H9 (cell line): ENCODE measurements at regions not wholly inside any gene's neighbourhood (a gene's known extent, or its start where the extent isn't known, plus 50 kb on each side); places are given as distances from the start of the nearest gene placed in this dataset.

ENCODE experiments used
- DNase-seq: peaks from one replicate; pipeline ENCODE4 v3.0.0-alpha.2; 2017
- H2AFZ ChIP-seq: one replicate; pipeline ENCODE4 v1.6.1; 2013; ENCODE audit warnings: mild to moderate bottlenecking, low read length, control low read depth, moderate library complexity
- H2AK5ac ChIP-seq: 2 replicates; pipeline ENCODE4 v1.6.1; 2013; ENCODE audit warnings: low read length, control low read depth, mixed read lengths; ENCODE audit not compliant: insufficient read length
- H2BK120ac ChIP-seq: one replicate; pipeline ENCODE4 v1.6.1; 2013; ENCODE audit warnings: low read depth, mild to moderate bottlenecking, low read length, control low read depth, inconsistent platforms; ENCODE audit not compliant: poor library complexity, severe bottlenecking
- H2BK12ac ChIP-seq: 2 replicates; pipeline ENCODE4 v1.6.1; 2013; ENCODE audit warnings: low read length, control low read depth, mixed read lengths, low read depth; ENCODE audit not compliant: insufficient read length
- H2BK15ac ChIP-seq: 2 replicates; pipeline ENCODE4 v1.6.1; 2013; ENCODE audit warnings: low read depth, low read length, control low read depth
- H2BK20ac ChIP-seq: one replicate; pipeline ENCODE4 v1.6.1; 2013; ENCODE audit warnings: low read depth, mild to moderate bottlenecking, low read length, control low read depth, inconsistent platforms; ENCODE audit not compliant: poor library complexity, severe bottlenecking
- H2BK5ac ChIP-seq: 2 replicates; pipeline ENCODE4 v1.6.1; 2013; ENCODE audit warnings: low read length, control low read depth, mixed read lengths; ENCODE audit not compliant: insufficient read length
- H3K14ac ChIP-seq: 2 replicates; pipeline ENCODE4 v1.6.1; 2013; ENCODE audit warnings: low read length, control low read depth; ENCODE audit not compliant: insufficient read depth
- H3K18ac ChIP-seq: 2 replicates; pipeline ENCODE4 v1.6.1; 2013; ENCODE audit warnings: low read depth, mild to moderate bottlenecking, mixed read lengths, low read length, control low read depth; ENCODE audit not compliant: insufficient read length
- H3K23ac ChIP-seq: 2 replicates; pipeline ENCODE4 v1.6.1; 2013; ENCODE audit warnings: low read length, control low read depth, mixed read lengths, low read depth; ENCODE audit not compliant: insufficient read length
- H3K23me2 ChIP-seq: 2 replicates; pipeline ENCODE4 v1.6.1; 2013; ENCODE audit warnings: low read depth, mild to moderate bottlenecking, mixed read lengths, low read length, control low read depth; ENCODE audit not compliant: insufficient read length, poor library complexity, severe bottlenecking
- H3K27ac ChIP-seq: 2 replicates; pipeline ENCODE4 v1.5.1; 2013; ENCODE audit warnings: low read length, control low read depth, mixed read lengths, low read depth; ENCODE audit not compliant: insufficient read length
- H3K27me3 ChIP-seq: 2 replicates; pipeline ENCODE4 v1.6.1; 2013; ENCODE audit warnings: low read length, control low read depth, inconsistent platforms; ENCODE audit not compliant: insufficient read depth
- H3K4ac ChIP-seq: 2 replicates; pipeline ENCODE4 v1.6.1; 2013; ENCODE audit warnings: low read depth, mild to moderate bottlenecking, control low read depth, inconsistent platforms, low read length, moderate library complexity
- H3K4me1 ChIP-seq: 2 replicates; pipeline ENCODE4 v1.6.1; 2013; ENCODE audit warnings: low read length, control low read depth, inconsistent platforms; ENCODE audit not compliant: insufficient read depth
- H3K4me2 ChIP-seq: 2 replicates; pipeline ENCODE4 v1.6.1; 2013; ENCODE audit warnings: low read length, control low read depth, mixed read lengths; ENCODE audit not compliant: insufficient read length, insufficient read depth
- H3K56ac ChIP-seq: 2 replicates; pipeline ENCODE4 v1.6.1; 2013; ENCODE audit warnings: low read depth, mild to moderate bottlenecking, mixed read lengths, low read length, control low read depth; ENCODE audit not compliant: insufficient read length
- H3K79me1 ChIP-seq: 2 replicates; pipeline ENCODE4 v1.6.1; 2013; ENCODE audit warnings: low read depth, mild to moderate bottlenecking, moderate library complexity, low read length, control low read depth, inconsistent platforms; ENCODE audit not compliant: insufficient read depth, poor library complexity, severe bottlenecking
- H3K79me2 ChIP-seq: 2 replicates; pipeline ENCODE4 v1.6.1; 2013; ENCODE audit warnings: low read length, control low read depth, inconsistent platforms; ENCODE audit not compliant: insufficient read depth
- H3K9ac ChIP-seq: 2 replicates; pipeline ENCODE4 v1.6.1; 2013; ENCODE audit warnings: low read length, control low read depth, mixed read lengths; ENCODE audit not compliant: insufficient read length; ENCODE audit errors: extremely low read depth
- H3K9me3 ChIP-seq: one replicate; pipeline ENCODE4 v1.6.1; 2013; ENCODE audit warnings: low read depth, low read length, inconsistent platforms; ENCODE audit not compliant: control insufficient read depth
- H3T11ph ChIP-seq: one replicate; pipeline ENCODE4 v1.6.1; 2013; ENCODE audit warnings: mild to moderate bottlenecking, low read length, control low read depth, inconsistent platforms
- H4K20me1 ChIP-seq: one replicate; pipeline ENCODE4 v1.6.1; 2013; ENCODE audit not compliant: control insufficient read depth, insufficient read length, insufficient read depth
- H4K5ac ChIP-seq: 2 replicates; pipeline ENCODE4 v1.6.1; 2013; ENCODE audit warnings: low read depth, mild to moderate bottlenecking, mixed read lengths, low read length, control low read depth; ENCODE audit not compliant: insufficient read length
- H4K8ac ChIP-seq: replicated peaks from 2 replicates; pipeline ENCODE4 v1.6.1; 2013; ENCODE audit warnings: low read length, control low read depth, mixed read lengths, low read depth; ENCODE audit not compliant: insufficient read length
- H4K91ac ChIP-seq: 2 replicates; pipeline ENCODE4 v1.6.1; 2013; ENCODE audit warnings: low read depth, mild to moderate bottlenecking, moderate library complexity, mixed read lengths, low read length, control low read depth; ENCODE audit not compliant: insufficient read length
- H3K27ac Mint-ChIP-seq, 3 experiments: 2 replicates in 2 of 3; 3 replicates in 1 of 3; pipeline ENCODE4 v1.8.0; 2020 to 2021; ENCODE audit warnings: mixed read lengths in 3 of 3, mild to moderate bottlenecking in 1 of 3, moderate library complexity in 1 of 3
- H3K27me3 Mint-ChIP-seq: 2 replicates; pipeline ENCODE4 v1.8.0; 2021; ENCODE audit warnings: low read depth, mild to moderate bottlenecking, moderate library complexity, mixed read lengths
- H3K36me3 Mint-ChIP-seq, 3 experiments: 2 replicates in 2 of 3; 3 replicates in 1 of 3; pipeline ENCODE4 v1.8.0; 2020 to 2021; ENCODE audit warnings: low read depth in 3 of 3, mixed read lengths in 3 of 3; ENCODE audit not compliant: insufficient read depth in 1 of 3
- H3K4me1 Mint-ChIP-seq, 2 experiments: 2 replicates each; pipeline ENCODE4 v1.8.0; 2020; ENCODE audit warnings: mixed read lengths in 2 of 2
- H3K4me3 Mint-ChIP-seq, 2 experiments: 2 replicates in 1 of 2; 3 replicates in 1 of 2; pipeline ENCODE4 v1.8.0; 2020 to 2021; ENCODE audit warnings: mild to moderate bottlenecking in 2 of 2, mixed read lengths in 2 of 2, moderate library complexity in 1 of 2
- H3K9me3 Mint-ChIP-seq, 2 experiments: 2 replicates in 1 of 2; 3 replicates in 1 of 2; pipeline ENCODE4 v1.8.0; 2020; ENCODE audit warnings: mild to moderate bottlenecking in 2 of 2, mixed read lengths in 2 of 2, moderate library complexity in 1 of 2
- CTCF ChIP-seq: fragments of 200-600 bp; sonication (generic); conservative IDR thresholded peaks from 3 replicates; pipeline ENCODE4 v1.8.0; 2021; ENCODE audit warnings: antibody characterized with exemption, mild to moderate bottlenecking
- WGBS: extraction: QIAGEN DNeasy Blood & Tissue Kit; methylation state at CpG from one replicate; pipeline ENCODE4 v1.1.7; 2013; ENCODE audit warnings: missing lambda C conversion rate, low lambda C conversion rate, mixed read lengths; ENCODE audit not compliant: insufficient read length; ENCODE audit errors: extremely low coverage; 5-methylcytosine and 5-hydroxymethylcytosine counted together

- H3K56ac ChIP-seq, result no peak overlapping the region
- no peak for TF ChIP-seq CTCF
- H3K9ac ChIP-seq, result no peak overlapping the region
- H3K27me3 ChIP-seq, result no peaks in the 10 kb centered on the region
- no peaks in the 10 kb centered on the region for H3K79me1 ChIP-seq
- WGBS, result no CpG with 5 or more reads among the region's 5 CpGs
- no peaks in the 10 kb centered on the region for H3K9me3 ChIP-seq
- H2BK12ac ChIP-seq, result no peak overlapping the region
- no peaks in the 10 kb centered on the region for H3K4me1 ChIP-seq
- H3K18ac ChIP-seq, result no peak overlapping the region
- no peak overlapping the region for H2BK120ac ChIP-seq
- H4K8ac ChIP-seq, result no peak overlapping the region
- H2BK20ac ChIP-seq, result no peak overlapping the region
- peaks cover 1% of the 10 kb centered on the region; the same call in 1 of the 2 replicates for H3K27me3 Mint-ChIP-seq
- no peak overlapping the region for H3K14ac ChIP-seq
- no peaks in the 10 kb centered on the region for H3K79me2 ChIP-seq
- no peak overlapping the region for H2AK5ac ChIP-seq
- H4K5ac ChIP-seq, result no peak overlapping the region
- H3K27ac ChIP-seq, result no peak overlapping the region
- no peak overlapping the region for H3K27ac Mint-ChIP-seq
- no peak overlapping the region for H3K4me2 ChIP-seq
- H4K91ac ChIP-seq, result no peak overlapping the region
- no peak overlapping the region for H2BK15ac ChIP-seq
- no peaks in the 10 kb centered on the region for H3K23me2 ChIP-seq
- H3K4ac ChIP-seq, result no peak overlapping the region
- H3K4me3 Mint-ChIP-seq, result no peak overlapping the region
- H3T11ph ChIP-seq, result no peak overlapping the region
- no peak for DNase-seq
- no peaks in the 10 kb centered on the region for H4K20me1 ChIP-seq
- H2BK5ac ChIP-seq, result no peak overlapping the region
- H3K9me3 Mint-ChIP-seq, result no peaks in the 10 kb centered on the region
- H3K4me1 Mint-ChIP-seq, result peaks cover 12% of the 10 kb centered on the region in 2 experiments
- peaks cover 0 to 2% (median 0%) of the 10 kb centered on the region in 3 experiments; a peak in 2 of 7 replicates for H3K36me3 Mint-ChIP-seq
- H2AFZ ChIP-seq, result no peak overlapping the region
- H3K23ac ChIP-seq, result no peak overlapping the region
Observed at GRCh38 chr5:74452856-74453255, 187.7 kb downstream of the ENC1 start.
